NCI-H1048 (cell line): ENCODE measurements at regions not wholly inside any gene's neighbourhood (a gene's known extent, or its start where the extent isn't known, plus 50 kb on each side); places are given as distances from the start of the nearest gene placed in this dataset.

ENCODE experiments used
- DNase-seq: peaks from one replicate; lab custom pipeline; 2025; lab: John Stamatoyannopoulos, UW

DNA sequence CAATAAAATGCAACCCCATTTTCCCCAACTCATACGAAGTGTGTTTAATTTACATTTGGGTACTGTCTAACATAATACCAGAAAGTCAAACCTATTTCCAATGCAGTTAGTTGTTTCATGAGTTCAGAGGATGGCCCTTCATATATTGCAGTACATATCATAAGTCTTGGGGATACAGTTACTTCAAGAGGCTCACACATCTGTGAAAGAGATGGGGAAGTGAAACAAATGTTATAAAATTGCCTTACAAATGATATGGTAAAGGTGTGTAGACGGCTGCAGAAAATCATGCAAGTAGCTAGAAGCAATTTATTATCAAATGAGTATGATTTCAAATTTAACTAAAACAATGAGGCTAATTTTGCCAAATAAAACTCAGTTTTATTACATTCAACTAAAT lies 219.0 kb upstream of the CDH12 start:
- DNase-seq, result no peak

DNA sequence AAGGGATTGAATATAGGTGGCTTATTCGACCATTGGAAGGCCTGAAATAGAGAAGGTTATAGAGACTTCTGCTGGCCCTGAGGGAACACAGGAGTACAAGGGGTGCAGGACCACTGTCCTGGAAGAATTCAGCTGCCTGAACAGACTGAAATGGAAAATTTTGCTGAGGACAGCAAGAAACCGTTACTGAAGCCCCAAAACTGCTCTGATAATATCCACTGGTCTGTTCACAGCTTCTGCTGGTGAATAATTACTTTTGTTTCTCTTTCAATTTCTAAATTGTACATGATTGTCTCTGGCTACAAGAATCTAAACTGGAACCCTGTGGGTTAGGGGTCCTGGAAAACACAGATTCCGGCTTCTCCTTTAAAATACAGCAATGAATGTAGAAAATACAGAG lies 218.5 kb upstream of the CDH12 start:
- DNase-seq, result no peak

DNA sequence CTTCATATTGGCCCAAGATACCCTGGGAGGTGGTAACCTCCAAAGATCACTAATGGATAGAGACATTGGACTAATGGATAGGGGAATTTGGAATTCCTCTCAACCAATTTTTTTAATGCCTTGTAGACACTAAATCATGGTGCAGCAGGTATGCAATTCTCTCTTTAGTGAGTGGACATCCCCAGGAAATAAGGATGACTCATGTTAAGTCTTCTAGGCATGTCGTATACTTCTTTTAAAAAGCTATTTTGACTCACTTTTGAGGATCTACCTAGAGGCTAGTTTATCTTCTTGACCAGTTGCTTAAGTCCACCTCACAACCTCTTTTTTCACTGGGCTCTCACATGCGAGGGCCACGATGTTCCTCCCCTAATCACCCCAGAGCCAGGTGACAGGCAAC lies 211.6 kb upstream of the CDH12 start:
- no peak for DNase-seq

DNA sequence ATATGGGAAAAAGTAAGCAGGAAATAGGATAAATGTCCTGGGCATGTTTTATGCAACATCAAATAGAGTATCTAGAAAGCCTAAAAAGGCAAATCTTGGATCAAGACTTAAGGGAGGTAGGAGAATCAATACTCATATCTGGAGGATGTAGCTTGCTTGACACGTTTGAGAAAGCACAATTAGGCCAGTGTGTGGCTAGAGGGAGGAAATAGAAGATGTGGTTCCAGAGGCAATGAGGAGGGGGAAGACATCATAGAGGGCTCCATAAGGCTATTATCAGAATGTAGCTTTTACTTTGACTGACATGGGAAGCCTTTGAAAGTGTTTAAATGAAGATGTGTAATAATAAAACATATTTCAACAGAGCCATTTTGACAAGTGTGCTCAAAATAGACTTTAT lies 200.7 kb upstream of the CDH12 start:
- DNase-seq, result no peak

DNA sequence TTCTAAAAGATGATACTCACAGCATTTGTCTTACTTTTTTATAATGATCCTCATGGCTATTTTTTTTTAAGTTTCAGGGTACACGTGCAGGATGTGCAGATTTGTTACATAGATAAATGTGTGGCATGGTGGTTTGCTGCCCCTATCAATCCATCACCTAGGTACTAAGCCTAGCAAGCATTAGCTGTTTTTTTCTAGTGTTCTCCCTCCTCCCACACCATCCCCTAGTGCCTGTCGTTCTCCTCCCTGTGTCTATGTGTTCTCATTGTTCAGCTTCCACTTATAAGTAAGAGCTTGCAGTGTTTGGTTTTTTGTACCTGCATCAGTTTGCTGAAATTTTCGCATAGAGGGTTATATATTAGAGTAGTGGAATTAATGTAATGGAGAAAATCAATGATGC lies 189.1 kb upstream of the CDH12 start:
- no peak for DNase-seq

DNA sequence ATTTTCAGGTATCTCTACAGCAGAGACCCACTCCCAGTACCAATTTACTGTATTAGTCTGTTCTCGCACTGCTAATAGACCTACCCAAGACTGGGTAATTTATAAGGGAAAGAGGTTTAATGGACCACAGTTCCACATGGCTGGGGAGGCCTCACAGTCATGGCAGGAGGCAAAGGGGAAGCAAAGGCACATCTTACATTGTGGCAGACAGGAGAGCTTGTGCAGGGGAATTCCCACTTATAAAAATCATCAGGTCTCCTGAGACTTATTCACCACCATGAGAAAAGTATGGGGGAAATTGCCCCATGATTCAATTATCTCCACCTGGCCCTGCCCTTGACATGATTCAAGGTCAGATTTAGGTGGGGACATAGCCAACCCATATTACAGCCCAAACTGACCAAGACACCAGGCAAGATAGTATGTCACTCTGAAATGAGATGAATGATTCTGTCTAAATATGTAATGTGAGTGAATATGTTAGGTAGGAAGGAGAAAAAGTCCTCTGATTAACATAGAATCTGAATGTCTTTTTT lies 182.5 kb upstream of the CDH12 start:
- DNase-seq, result no peak

DNA sequence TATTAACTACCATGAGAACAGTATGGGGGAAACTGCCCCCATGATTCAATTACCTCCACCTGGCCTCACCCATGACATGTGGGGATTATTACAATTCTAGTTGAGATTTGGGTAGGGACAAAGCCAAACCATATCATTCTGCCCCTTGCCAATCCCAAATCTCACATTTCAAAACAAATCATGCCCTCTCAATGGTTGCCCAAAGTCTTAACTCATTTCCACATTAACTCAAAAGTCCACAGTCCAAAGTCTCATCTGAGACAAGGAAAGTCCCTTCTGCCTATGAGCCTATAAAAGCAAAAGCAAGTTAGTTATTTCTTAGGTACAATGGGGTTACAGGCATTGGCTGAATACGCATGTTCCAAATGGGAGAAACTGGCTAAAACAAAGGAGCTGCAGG lies 180.7 kb upstream of the CDH12 start:
- DNase-seq, result no peak

DNA sequence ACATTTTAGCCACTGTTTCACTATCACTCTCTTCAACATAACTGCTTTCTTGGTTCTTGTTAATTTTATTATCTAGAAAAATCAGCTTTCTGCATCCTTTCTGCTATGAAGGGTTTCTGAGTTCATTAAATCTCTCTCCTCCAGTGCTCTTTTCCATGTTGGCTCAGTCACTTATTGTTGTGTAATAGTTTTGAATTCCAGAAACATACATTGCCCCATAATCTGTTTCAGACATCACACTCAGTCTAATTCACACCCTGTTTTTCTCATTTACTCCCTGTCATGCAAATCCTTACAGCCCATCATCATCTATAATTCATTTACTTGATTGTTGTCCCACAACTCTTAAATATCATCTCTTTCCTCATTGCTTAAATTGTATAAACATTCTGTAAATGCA lies 176.1 kb upstream of the CDH12 start:
- DNase-seq, result no peak

DNA sequence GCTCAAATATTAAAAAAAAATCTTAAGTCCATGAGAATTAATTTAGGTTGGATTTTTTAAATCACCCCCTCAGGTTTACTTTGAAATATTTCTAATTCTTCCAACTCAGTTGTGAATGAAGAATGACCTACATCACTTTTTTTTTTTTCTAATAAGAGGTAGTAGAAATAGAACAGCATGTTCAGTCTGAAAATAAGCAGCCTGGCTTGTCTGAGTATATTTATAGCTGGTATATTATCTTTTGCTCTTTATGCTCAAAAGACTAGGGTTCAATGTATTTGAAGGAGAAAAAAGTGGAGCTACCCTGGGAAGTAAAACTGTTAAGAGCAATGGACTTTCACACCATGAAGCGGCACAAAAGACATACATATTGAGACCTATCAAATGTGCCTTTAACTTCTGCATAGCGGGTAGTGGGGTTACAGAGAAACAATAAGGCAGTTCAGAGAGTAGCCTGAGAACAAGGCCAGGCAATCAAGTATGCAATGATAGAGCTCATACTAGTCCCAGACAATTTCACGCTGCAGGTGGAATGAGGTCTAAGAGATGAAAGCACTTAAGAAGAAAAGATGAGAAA lies 175.4 kb upstream of the CDH12 start:
- no peak for DNase-seq

DNA sequence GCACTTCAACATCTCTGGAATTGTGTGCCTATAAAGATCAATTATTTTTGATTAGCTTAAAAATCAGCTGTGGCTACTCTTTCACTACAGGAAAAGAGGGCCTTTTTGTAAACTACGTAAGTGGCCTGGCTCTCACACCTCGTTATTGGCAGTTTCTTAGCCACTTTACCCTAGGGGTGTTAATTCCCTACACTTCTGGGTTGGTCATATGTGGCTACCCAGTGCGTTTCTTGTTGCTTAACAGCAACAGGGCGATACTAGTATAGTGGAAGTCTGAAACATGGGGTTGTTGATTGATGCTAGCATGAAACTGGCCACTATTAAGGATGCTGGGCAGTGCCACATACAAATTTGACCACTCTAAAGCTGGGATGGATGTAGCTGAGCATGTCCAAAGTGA lies 174.7 kb upstream of the CDH12 start:
- no peak for DNase-seq

DNA sequence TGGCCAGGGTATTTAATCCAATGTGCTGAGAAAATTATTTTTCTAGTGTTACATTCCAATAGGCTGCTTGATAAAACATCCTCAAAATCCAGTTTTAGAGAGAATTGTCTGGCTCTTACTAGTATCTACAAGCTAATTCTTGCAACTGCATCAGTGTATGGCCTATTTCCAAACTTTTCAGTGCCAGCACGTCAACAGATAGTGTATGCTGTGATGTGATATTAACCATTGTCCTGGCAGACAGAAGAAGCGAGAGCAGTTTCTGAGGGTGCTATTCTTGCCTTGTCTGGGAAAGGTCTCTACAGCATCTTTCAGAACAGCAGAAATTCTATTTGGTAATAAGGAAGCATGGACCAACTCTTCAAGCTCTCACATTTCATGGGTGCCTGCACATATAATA lies 174.2 kb upstream of the CDH12 start:
- DNase-seq, result no peak

DNA sequence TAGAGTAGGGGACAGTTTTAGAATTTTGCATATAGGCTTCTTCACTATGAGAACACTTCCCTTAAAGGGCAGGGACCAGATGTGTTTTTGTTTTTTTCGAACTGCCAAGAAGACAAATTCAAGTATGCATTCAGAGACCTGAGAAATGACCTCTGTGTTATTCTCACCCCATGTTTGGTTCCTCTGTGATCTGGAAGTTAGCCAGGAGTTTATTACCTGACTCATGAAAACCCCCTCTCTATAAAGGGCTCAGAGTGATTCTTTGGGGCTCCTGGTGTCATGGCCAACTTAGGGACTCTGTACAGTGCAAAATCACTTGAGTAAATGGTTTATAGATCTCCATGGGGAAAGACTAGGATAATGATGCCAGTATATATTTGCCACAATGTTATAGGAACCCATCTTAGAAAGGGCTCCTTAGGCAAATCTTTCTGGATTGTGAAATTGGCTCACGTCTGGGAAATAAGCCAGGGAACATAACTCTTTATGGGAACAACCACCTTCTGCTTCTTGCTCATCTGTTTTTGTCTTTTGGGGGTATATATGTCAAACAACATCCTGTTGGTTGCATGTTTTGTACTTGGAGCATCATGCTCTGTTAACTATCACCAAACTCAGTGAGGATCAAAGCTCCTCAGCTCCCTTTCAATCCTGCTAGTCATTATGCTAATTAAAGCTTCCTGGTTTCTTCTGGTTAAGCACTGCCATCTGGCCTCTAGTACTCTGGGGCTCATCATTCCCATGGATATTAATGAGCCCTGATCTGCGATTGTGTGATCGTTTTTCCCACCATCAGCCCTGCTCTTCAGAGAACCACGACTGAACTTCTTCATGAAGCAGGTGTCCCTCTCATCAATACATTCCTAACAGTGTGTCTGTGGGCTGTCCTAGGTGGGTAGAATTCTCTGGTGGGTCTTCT lies 173.4 kb upstream of the CDH12 start:
- DNase-seq, result no peak

DNA sequence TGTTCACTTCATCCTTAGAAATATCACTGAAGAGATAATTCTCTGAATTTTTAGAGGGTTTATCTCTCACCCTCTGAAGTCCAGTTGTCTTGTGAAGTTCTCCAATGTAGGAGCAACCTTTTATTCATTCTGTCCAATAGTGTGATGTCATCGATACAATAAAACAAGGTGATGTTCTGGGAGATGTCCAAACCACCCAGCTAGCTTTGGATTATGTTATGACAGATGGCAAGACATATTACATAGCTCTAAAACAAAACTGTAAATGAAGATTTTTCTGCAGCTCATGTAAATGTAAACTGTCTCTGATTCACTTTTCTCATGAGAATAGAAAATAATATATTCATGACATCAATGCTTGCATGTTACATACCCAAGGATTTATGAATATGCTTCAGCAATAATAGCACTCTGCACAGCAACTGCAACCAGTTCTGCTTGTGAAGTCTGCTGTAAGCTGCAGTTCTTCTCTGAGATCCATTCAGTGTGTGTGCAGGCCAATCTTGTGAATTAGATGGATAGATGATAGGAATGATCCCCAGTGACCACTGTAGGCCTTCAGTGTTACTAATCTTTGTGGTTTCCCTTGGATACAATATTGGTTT lies 172.6 kb upstream of the CDH12 start:
- DNase-seq, result no peak

DNA sequence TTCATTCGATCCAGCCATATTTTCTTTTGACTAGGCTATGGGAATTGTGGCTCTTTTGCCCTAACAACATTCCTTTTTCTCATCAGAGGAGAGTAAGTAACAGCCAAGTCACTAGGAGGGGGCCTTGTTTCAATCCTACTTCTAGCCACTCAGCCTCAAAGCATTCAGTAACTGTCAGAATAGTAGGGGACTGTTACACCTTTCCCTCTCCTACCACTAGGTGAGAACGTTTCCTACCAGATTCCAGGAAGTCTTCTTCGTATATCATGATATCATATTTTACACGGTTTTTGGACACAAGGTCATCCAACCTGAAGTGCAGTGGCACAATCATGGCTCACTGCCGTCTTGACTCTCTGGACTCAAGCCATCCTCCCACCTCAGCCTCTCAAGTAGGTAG lies 171.3 kb upstream of the CDH12 start:
- no peak for DNase-seq

DNA sequence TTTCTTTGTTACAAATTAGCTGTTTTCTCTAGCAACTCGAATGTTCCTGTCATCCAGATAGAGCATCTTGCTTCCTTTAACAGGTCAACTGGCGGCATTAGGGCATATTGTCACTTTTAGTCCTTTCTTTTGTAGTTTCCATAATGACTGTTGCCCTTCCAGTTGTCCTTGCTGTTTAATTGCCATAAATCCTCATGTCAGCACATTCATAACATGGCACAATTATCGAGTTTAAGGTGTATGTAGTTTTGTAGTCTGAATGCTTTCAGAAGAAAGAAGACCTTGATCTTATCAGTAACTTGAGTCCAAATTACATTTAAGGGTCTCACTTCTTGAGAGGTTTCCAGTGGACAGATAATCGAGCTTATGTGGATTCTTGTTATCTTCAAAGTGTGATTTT lies 161.7 kb upstream of the CDH12 start:
- no peak for DNase-seq

DNA sequence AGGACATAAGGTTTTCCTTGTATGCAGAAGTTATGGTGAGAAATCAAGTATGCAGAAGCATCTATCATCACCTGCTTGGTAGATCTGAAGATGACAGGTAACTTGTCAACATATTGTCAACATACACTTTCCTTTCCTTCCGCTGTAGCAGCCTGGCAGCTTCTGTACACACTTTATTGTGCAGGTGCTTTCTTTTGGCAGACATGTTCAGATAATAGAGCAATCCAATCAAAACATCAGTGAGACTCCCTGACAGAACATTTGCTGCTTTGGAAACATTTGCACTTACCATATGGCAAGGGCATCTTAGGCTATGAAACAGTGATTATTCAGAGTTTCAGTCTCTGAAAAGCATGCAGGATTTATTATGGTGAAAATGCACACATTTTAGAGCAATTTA lies 161.1 kb upstream of the CDH12 start:
- DNase-seq, result no peak

DNA sequence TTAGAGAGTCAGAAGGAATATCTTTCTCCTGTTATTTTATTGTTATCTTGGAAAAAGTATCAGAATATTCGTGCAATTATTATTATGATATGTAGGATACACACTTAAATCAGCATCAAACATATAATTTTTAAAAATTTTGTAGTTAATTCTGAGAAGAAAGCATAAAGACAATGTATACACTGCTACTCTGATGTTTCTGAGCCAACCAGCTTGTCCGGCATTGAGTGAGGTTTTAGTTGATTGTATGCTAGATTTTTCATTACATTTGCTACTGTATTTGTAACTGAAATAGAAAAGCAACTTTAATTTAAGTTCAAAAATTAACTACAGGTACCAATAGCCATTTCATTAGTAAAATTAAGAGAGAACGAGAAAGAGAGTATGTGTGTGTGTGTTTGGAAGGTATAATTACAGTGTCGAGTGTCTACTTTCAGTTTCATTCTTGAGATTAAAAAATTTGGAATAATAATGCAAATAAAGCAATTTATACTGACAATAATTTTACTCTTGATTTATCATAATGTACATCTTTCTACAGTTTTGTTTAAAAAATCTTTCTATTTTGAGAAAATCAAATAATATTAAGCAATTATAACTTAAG lies 160.4 kb upstream of the CDH12 start:
- DNase-seq, result no peak

DNA sequence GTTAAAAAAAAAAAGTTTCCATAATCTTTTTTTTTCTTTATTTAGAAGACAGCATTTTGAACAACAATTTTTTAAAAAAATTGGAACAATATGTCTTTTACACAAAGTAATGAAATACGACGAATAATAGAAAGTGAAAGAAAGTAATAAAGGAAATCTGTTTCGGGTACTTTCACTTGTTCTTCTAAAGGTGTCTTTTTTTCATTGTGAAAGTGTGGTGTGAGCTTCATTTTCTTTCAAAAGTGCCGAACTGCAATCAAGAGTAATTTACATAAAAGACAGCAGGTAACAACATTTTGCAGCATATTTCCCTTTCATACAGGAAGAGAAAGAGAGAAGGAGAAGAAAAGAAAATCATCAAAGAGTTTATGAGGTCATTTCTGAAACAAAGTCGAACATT lies 159.7 kb upstream of the CDH12 start:
- no peak for DNase-seq

DNA sequence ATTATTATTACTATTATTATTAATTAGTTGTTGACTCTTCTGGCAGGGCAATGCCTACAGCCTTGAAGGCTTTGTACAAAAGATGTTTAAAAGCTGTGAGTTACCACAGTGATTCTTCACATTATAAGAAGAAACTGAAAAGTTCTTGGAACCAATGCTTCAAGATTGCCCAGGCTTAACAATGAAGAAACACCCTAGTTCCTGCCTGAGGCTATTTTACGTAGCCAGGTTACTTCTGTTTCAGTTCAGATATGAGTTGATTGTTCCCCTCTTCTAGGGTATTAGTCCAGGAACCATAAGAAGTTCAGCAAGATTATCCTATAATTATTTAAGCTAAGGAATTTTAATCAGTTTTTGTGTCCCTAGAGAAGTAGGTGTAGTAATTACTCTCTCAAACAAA lies 154.6 kb upstream of the CDH12 start:
- no peak for DNase-seq

DNA sequence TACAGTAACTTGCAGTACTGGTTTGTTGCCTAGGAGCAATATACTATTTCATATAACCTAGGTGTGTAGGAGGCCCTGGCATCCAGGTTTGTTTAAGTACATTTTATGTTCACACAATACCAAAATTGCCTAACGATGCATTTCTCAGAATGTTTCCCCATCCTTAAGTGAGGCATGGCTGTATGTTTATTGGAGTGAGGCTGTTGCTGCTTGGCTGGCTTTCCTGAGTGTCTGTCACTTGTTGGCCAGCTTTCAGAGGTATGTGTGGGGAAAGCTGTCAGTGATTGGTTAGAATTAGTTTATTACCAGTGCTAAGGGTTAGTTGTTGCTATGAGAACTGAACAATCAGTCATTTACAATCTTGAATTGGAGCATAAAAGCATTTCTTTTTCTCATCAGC lies 154.1 kb upstream of the CDH12 start:
- no peak for DNase-seq

DNA sequence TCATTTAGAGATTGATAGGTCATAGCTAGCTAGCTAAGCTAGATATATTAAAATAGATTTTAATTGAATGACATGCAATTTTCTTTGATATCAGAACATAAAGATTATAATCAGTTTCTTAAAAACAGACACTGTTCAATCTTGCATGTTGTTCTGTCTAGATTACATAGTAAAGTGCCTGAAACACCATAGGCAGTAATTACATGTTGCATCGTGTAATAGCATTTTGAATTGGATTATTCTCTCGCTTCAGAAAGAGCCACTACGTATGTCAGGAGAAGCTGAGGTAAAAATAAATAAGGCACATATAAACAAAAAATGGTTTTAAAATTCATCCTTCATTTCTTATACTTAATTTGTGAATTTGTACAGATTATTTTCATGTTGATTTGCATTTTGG lies 148.0 kb upstream of the CDH12 start:
- no peak for DNase-seq

DNA sequence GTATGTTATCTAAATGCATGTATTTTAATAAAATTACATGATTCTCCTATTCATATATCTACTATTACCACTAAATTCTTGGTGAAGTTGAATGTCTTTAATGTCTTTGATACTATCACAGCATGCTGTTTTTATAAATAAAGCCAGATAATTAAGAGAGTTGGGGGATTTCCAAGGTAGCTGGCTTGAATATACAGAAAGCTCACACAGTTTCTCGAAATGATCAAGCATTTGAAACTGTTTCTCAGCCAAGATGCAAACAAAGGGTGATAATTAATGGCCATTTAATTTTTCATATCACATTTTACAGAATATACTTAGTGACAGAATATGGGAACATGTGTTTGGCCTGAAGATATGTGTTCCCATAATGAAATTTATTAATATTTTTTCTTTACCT lies 145.6 kb upstream of the CDH12 start:
- DNase-seq, result no peak

DNA sequence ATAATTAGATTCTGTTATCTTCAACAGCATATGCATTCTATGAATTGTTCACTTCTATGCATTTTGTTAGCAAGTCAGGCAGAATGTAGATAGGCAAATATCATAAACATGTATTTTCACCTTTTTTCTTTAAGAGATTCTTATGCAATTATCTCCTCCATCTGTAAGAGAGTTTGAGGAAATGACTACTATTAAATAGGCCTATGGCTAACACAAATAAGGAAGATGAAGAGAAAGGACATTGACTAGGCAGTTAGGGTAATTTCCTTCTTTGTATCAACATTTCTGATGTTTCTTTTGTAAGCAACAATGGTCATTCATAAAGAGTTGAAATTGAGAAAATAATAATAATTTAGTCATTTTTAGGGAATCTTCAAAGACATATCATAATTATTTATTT lies 145.2 kb upstream of the CDH12 start:
- DNase-seq, result no peak
